ENCODE measurements at regions not wholly inside any gene's neighbourhood (a gene's known extent, or its start where the extent isn't known, plus 50 kb on each side); places are given as distances from the start of the nearest gene placed in this dataset.
"Not testable (repeated sequence)": the region's sequence is repeated elsewhere in the genome, so short reads cannot be mapped to it uniquely, and the experiment has no call there.

DNA sequence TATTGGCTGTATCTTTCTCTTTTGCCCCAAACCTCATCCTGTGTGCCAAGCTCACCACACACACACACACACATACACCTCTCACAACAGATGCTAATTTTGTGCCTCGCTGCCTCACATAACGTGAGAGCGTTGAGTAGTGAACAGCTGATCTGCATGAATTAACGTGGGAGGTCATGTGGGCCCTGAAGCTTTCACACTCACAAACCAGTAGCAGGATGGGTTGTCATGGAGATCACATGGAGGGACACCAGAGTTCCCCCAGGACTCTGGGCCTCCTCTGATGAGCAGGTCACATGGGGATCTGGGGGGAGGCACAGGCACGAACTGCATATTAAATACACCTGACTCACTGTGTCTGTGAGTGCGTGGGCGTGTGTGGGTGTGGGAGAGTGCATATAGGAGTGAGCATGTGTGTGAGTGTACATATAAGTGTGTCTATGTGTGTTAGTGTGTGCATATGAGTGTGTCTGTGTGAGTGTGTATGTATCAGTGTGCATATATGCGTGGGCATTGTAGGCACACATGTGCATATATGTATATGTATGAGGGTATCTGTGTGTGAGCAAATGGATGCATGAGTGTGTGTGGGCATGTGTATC, 62.7 kb upstream of the SULF2 start:
- H3K79me2 ChIP-seq (ENCODE audit: insufficient read depth, low read length), result no peaks in the 10 kb centered on the region
- no peak overlapping the region for H2AFZ ChIP-seq (ENCODE audit: low read depth, low read length)
- H3K27ac ChIP-seq (ENCODE audit: low read length), result no peak overlapping the region
- H3K4me1 ChIP-seq (ENCODE audit: insufficient read depth, low read length), result no peaks in the 10 kb centered on the region
- no peak overlapping the region for H3K4me2 ChIP-seq (ENCODE audit: insufficient read depth, low read length)
- H3K27me3 ChIP-seq (ENCODE audit: insufficient read depth, low read length, poor library complexity), result no peaks in the 10 kb centered on the region
- H3K36me3 ChIP-seq (ENCODE audit: insufficient read depth, low read length), result no peaks in the 10 kb centered on the region
- H4K20me1 ChIP-seq (ENCODE audit: insufficient read depth, low read length), result no peaks in the 10 kb centered on the region
- H3K9ac ChIP-seq (ENCODE audit: low read depth, low read length), result no peak overlapping the region
- DNase-seq (no peak), ATAC-seq (ENCODE audit: insufficient read depth, low read depth) (no peak)
- TF ChIP-seq EZH2 (IDR thresholded peaks at IDR 0.05; ENCODE audit: borderline replicate concordance, low read depth, low read length, severe bottlenecking) (no peak), CTCF (IDR thresholded peaks at IDR 0.05; ENCODE audit: borderline replicate concordance, extremely low read depth, low read length, poor library complexity, severe bottlenecking) (no peak)
- H3K9me3 ChIP-seq (ENCODE audit: insufficient read depth, low read length, severe bottlenecking), result no peaks in the 10 kb centered on the region
- no peak overlapping the region for H3K4me3 ChIP-seq (ENCODE audit: low read depth in 1 of 2, low read length in 2 of 2)

DNA sequence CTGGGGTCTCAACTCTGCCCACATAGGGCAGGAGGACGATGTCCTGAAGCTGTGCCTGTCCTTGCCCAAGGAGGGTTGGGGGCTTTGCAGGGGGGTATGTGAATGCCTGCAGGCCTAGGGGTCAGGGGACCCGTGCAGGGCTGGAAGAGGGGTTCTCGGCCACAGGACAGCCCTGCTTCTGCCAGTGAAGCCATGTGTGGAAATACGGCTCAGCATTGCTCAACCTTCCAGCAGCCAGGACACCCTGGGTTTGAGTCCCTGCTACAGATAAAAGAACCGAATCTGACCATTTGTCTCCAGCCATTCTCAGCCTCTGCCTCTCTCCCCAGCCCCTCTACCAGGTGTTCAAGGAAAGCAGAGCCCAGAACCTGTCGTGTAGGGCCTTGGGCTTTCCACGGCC, 61.9 kb upstream of the SULF2 start:
- H3K36me3 ChIP-seq (ENCODE audit: insufficient read depth, low read length); H3K27me3 ChIP-seq (ENCODE audit: insufficient read depth, low read length, poor library complexity); H4K20me1 ChIP-seq (ENCODE audit: insufficient read depth, low read length); ATAC-seq (ENCODE audit: insufficient read depth, low read depth); H3K4me1 ChIP-seq (ENCODE audit: insufficient read depth, low read length); H2AFZ ChIP-seq (ENCODE audit: low read depth, low read length); H3K27ac ChIP-seq (ENCODE audit: low read length); H3K9ac ChIP-seq (ENCODE audit: low read depth, low read length); H3K4me3 ChIP-seq (ENCODE audit: low read depth in 1 of 2, low read length in 2 of 2); H3K9me3 ChIP-seq (ENCODE audit: insufficient read depth, low read length, severe bottlenecking); DNase-seq; H3K4me2 ChIP-seq (ENCODE audit: insufficient read depth, low read length); H3K79me2 ChIP-seq (ENCODE audit: insufficient read depth, low read length): not testable (repeated sequence)

GRCh38 chr20:47846651-47847050, 61.4 kb upstream of the SULF2 start:
- not testable (repeated sequence) for H2AFZ ChIP-seq (ENCODE audit: low read depth, low read length); H3K4me1 ChIP-seq (ENCODE audit: insufficient read depth, low read length); H3K27me3 ChIP-seq (ENCODE audit: insufficient read depth, low read length, poor library complexity); H3K4me3 ChIP-seq (ENCODE audit: low read depth in 1 of 2, low read length in 2 of 2); H3K79me2 ChIP-seq (ENCODE audit: insufficient read depth, low read length); H3K9ac ChIP-seq (ENCODE audit: low read depth, low read length); H3K27ac ChIP-seq (ENCODE audit: low read length); DNase-seq; H4K20me1 ChIP-seq (ENCODE audit: insufficient read depth, low read length); H3K36me3 ChIP-seq (ENCODE audit: insufficient read depth, low read length); ATAC-seq (ENCODE audit: insufficient read depth, low read depth); H3K4me2 ChIP-seq (ENCODE audit: insufficient read depth, low read length); H3K9me3 ChIP-seq (ENCODE audit: insufficient read depth, low read length, severe bottlenecking)

DNA sequence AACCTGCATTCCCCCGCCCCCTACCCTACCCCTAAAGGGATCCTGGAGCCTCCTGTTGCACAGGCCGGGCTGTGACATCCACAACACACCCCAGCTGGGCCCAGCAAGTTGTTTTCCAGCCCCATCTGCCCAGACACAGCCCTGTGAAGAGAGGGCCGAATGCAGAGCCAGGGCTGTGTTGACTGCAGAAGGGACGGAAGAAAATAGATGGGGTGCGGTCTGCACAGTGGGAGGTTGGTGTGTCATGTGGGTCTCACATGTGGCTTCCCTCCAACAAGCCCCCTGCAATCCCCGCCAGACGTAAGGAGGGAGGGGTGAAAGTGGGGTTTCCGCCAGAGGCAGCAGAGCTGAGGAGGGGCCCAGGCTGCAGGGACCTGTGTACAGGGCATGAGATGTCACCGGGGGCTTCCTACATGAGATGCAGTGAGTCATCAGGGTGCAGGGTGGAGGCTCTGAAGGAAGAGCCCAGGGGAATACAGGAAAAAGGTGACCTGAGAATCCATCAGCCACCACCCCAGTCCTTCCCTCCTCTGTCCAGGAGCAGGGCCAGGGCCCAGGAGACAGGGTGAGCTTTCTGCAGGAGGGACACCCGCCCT, 60.2 kb upstream of the SULF2 start:
- not testable (repeated sequence) for H3K27me3 ChIP-seq (ENCODE audit: insufficient read depth, low read length, poor library complexity); H3K4me1 ChIP-seq (ENCODE audit: insufficient read depth, low read length); H3K79me2 ChIP-seq (ENCODE audit: insufficient read depth, low read length); H2AFZ ChIP-seq (ENCODE audit: low read depth, low read length); H3K4me2 ChIP-seq (ENCODE audit: insufficient read depth, low read length); H3K9me3 ChIP-seq (ENCODE audit: insufficient read depth, low read length, severe bottlenecking); H3K9ac ChIP-seq (ENCODE audit: low read depth, low read length); H3K4me3 ChIP-seq (ENCODE audit: low read depth in 1 of 2, low read length in 2 of 2); H3K27ac ChIP-seq (ENCODE audit: low read length); H3K36me3 ChIP-seq (ENCODE audit: insufficient read depth, low read length); H4K20me1 ChIP-seq (ENCODE audit: insufficient read depth, low read length)
- ATAC-seq (ENCODE audit: insufficient read depth, low read depth) (peak; percentile 61), DNase-seq (peak; percentile 16)

DNA sequence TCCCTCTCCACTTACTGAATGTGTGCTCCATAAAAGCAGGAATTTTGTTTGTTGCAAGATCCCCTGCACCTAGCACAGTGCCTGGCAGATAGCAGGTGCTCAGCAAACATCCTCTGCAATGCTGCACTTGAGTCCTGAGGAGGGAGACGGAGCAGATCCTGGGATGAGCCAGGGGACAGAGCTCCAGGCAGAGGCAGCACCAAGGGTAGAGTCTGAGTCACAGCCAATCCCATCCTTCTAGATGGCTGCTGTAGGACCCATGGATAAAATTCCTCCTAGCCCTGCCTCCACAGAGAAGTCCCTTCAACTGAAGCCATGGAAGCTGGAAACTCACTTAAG, 59.3 kb upstream of the SULF2 start:
- H3K4me1 ChIP-seq (ENCODE audit: insufficient read depth, low read length); H3K27me3 ChIP-seq (ENCODE audit: insufficient read depth, low read length, poor library complexity); H3K79me2 ChIP-seq (ENCODE audit: insufficient read depth, low read length); H3K36me3 ChIP-seq (ENCODE audit: insufficient read depth, low read length); H3K4me2 ChIP-seq (ENCODE audit: insufficient read depth, low read length); H3K4me3 ChIP-seq (ENCODE audit: low read depth in 1 of 2, low read length in 2 of 2); H2AFZ ChIP-seq (ENCODE audit: low read depth, low read length); H3K27ac ChIP-seq (ENCODE audit: low read length); ATAC-seq (ENCODE audit: insufficient read depth, low read depth); H4K20me1 ChIP-seq (ENCODE audit: insufficient read depth, low read length); H3K9ac ChIP-seq (ENCODE audit: low read depth, low read length); H3K9me3 ChIP-seq (ENCODE audit: insufficient read depth, low read length, severe bottlenecking); DNase-seq: not testable (repeated sequence)
